Erythroblast (primary cell): ENCODE measurements at regions not wholly inside any gene's neighbourhood (a gene's known extent, or its start where the extent isn't known, plus 50 kb on each side); places are given as distances from the start of the nearest gene placed in this dataset.

ENCODE experiments used
- DNase-seq, 2 experiments: peaks; one replicate each; lab custom pipeline; 2025; lab: John Stamatoyannopoulos, UW
- GATA1 ChIP-seq: IDR thresholded peaks from 2 replicates; pipeline ENCODE4 v1.6.1; 2011; ENCODE audit warnings: low read depth, mild to moderate bottlenecking, control low read depth, low read length, moderate library complexity
- POLR2A ChIP-seq: IDR thresholded peaks from 2 replicates; pipeline ENCODE4 v1.6.1; 2011; ENCODE audit warnings: mild to moderate bottlenecking, low read length

GRCh38 chr13:105074755-105075154 is 1460.7 kb downstream of the EFNB2 start:
- no peak for TF ChIP-seq POLR2A
- no peak for TF ChIP-seq GATA1

GRCh38 chr13:105073041-105073440 is 1462.4 kb downstream of the EFNB2 start:
- no peak for TF ChIP-seq GATA1
- TF ChIP-seq POLR2A: no peak
- DNase-seq: no peak

More at GRCh38 chr13:105074755-105075154, 1460.7 kb downstream of the EFNB2 start:
- DNase-seq: no peak

- no peak for DNase-seq
- TF ChIP-seq POLR2A (no peak), GATA1 (no peak)
Measured at GRCh38 chr13:105070452-105070851, 1465.0 kb downstream of the EFNB2 start.

- TF ChIP-seq GATA1: no peak
- TF ChIP-seq POLR2A: no peak
- DNase-seq: no peak
Measured at GRCh38 chr13:105069106-105069505, 1466.4 kb downstream of the EFNB2 start.

- TF ChIP-seq POLR2A: no peak
- TF ChIP-seq GATA1: no peak
- no peak for DNase-seq
Measured at GRCh38 chr13:105063676-105064075, 1471.8 kb downstream of the EFNB2 start.

- DNase-seq: no peak
- TF ChIP-seq POLR2A (no peak), GATA1 (no peak)
Measured at GRCh38 chr13:105059786-105060185, 1475.7 kb downstream of the EFNB2 start.

GRCh38 chr13:105058517-105058916 is 1476.9 kb downstream of the EFNB2 start:
- no peak for TF ChIP-seq GATA1
- no peak for DNase-seq

- no peak for DNase-seq
- no peak for TF ChIP-seq GATA1
Measured at GRCh38 chr13:105052711-105053110, 1482.8 kb downstream of the EFNB2 start.

- no peak for DNase-seq
Measured at GRCh38 chr13:105050686-105051085, 1484.8 kb downstream of the EFNB2 start.

GRCh38 chr13:105048677-105049076 is 1486.8 kb downstream of the EFNB2 start:
- DNase-seq: no peak
- TF ChIP-seq GATA1 (no peak), POLR2A (no peak)

More at GRCh38 chr13:105050686-105051085, 1484.8 kb downstream of the EFNB2 start:
- TF ChIP-seq POLR2A (no peak), GATA1 (no peak)

GRCh38 chr13:105047676-105048295 is 1487.7 kb downstream of the EFNB2 start:
- no peak for DNase-seq
- TF ChIP-seq POLR2A: no peak
- TF ChIP-seq GATA1: no peak

- no peak for TF ChIP-seq POLR2A
- no peak for TF ChIP-seq GATA1
- DNase-seq: no peak
Measured at GRCh38 chr13:105037110-105037509, 1498.4 kb downstream of the EFNB2 start.

- no peak for DNase-seq
- TF ChIP-seq GATA1 (no peak), POLR2A (no peak)
Measured at GRCh38 chr13:105035092-105035491, 1500.4 kb downstream of the EFNB2 start.

- DNase-seq: no peak
- no peak for TF ChIP-seq POLR2A
- no peak for TF ChIP-seq GATA1
Measured at GRCh38 chr13:105033999-105034398, 1501.5 kb downstream of the EFNB2 start.

GRCh38 chr13:105031306-105031705 is 1504.2 kb downstream of the EFNB2 start:
- no peak for DNase-seq
- no peak for TF ChIP-seq POLR2A
- no peak for TF ChIP-seq GATA1
